ENCODE measurements at regions not wholly inside any gene's neighbourhood (a gene's known extent, or its start where the extent isn't known, plus 50 kb on each side); places are given as distances from the start of the nearest gene placed in this dataset.

DNA sequence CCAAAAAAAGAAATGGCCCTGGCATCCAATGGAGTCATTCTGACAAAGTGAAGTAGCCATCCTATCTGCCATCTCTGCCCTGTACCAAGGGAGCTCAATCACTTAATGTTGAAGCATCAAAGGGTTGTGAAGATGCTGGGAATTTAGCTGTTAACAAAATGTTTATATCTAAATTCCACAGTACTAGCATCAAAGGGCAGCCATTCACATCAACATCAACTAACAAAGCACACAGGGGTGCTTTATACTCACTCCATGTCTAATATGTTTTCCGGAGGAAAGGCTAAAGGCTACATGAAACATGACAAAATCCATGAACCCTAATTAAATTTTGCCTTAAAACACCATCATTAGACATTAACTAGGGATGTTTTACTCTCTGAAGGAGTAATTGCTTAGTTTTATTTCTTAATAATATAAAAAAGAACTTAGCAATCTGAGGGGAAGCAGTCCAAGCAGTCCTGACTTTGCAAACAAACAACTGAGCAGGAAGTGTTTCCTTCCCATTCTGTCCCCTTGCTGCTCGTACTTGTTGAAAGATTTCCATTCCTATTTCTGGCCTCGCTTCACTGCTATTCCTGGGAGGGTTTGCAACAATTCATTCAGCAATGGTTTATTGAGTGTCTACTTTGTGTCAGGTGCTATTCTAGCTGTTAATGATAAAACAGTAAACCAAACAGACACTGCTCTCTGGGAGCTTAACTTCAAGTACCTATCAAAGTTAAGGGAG, 208.6 kb upstream of the SLC7A11 start:
- TF ChIP-seq, protein P1, sequence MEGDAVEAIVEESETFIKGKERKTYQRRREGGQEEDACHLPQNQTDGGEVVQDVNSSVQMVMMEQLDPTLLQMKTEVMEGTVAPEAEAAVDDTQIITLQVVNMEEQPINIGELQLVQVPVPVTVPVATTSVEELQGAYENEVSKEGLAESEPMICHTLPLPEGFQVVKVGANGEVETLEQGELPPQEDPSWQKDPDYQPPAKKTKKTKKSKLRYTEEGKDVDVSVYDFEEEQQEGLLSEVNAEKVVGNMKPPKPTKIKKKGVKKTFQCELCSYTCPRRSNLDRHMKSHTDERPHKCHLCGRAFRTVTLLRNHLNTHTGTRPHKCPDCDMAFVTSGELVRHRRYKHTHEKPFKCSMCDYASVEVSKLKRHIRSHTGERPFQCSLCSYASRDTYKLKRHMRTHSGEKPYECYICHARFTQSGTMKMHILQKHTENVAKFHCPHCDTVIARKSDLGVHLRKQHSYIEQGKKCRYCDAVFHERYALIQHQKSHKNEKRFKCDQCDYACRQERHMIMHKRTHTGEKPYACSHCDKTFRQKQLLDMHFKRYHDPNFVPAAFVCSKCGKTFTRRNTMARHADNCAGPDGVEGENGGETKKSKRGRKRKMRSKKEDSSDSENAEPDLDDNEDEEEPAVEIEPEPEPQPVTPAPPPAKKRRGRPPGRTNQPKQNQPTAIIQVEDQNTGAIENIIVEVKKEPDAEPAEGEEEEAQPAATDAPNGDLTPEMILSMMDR (IDR thresholded peaks at IDR 0.05; ENCODE audit: unreplicated experiment) = no peak
- no peak overlapping the region for H3K27ac Mint-ChIP-seq
- H3K36me3 Mint-ChIP-seq (ENCODE audit: insufficient read depth) = no peaks in the 10 kb centered on the region
- DNase-seq (ENCODE audit: low spot score, unreplicated experiment) = no peak
- H3K27me3 Mint-ChIP-seq = no peaks in the 10 kb centered on the region
- H3K4me3 Mint-ChIP-seq (ENCODE audit: low read depth) = no peak overlapping the region
- H3K9me3 Mint-ChIP-seq (ENCODE audit: low read depth) = no peaks in the 10 kb centered on the region
- no peaks in the 10 kb centered on the region for H3K4me1 Mint-ChIP-seq (ENCODE audit: low read depth)

DNA sequence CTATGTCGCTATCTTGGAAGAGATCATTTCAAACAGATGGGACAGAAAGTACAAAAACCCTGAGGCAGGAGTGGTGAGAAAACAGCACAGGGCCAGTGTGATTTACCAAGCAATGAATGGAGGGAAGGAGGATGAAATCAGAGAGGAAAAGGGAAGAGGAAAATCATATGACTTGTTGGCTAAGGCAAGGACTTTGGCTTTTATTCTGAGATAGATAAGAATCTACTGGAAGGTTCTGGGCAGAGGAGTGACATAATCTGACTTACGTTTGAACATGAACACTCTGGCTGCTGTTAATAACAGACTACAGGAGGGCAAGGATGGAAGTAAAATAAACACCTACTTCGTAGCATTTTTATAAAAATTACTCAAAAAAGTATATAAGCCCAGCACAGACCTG, 207.8 kb upstream of the SLC7A11 start:
- H3K36me3 Mint-ChIP-seq (ENCODE audit: insufficient read depth) = no peaks in the 10 kb centered on the region
- no peaks in the 10 kb centered on the region for H3K9me3 Mint-ChIP-seq (ENCODE audit: low read depth)
- TF ChIP-seq, protein P1 (IDR thresholded peaks at IDR 0.05; ENCODE audit: unreplicated experiment) = no peak
- no peak overlapping the region for H3K27ac Mint-ChIP-seq
- no peak for DNase-seq (ENCODE audit: low spot score, unreplicated experiment)
- H3K4me3 Mint-ChIP-seq (ENCODE audit: low read depth) = no peak overlapping the region
- H3K27me3 Mint-ChIP-seq = no peaks in the 10 kb centered on the region
- no peaks in the 10 kb centered on the region for H3K4me1 Mint-ChIP-seq (ENCODE audit: low read depth)

DNA sequence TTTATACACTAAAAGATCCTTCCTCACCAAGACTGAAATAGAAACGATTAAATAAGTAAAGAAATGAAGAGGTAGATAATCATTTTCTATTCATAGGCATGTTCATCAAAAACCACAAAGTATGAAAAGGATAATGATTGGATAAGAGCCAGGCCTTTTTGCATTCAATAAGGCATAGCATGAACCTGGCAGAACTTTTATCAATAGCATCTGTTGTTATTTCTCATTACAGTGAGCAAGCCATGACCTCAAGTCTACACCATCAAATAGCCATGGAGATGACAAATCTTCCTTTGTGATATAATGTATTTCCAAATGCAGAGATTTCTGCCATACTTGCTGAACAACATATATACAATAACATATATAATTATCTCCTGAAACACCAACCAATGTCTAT, 206.0 kb upstream of the SLC7A11 start:
- TF ChIP-seq, protein P1 (IDR thresholded peaks at IDR 0.05; ENCODE audit: unreplicated experiment) = no peak
- no peak for DNase-seq (ENCODE audit: low spot score, unreplicated experiment)
- Mint-ChIP-seq H3K27me3 (no peaks in the 10 kb centered on the region), H3K36me3 (ENCODE audit: insufficient read depth) (no peaks in the 10 kb centered on the region), H3K9me3 (ENCODE audit: low read depth) (peaks cover 6% of the 10 kb centered on the region), H3K4me3 (ENCODE audit: low read depth) (no peak overlapping the region), H3K4me1 (ENCODE audit: low read depth) (no peaks in the 10 kb centered on the region), H3K27ac (no peak overlapping the region)

DNA sequence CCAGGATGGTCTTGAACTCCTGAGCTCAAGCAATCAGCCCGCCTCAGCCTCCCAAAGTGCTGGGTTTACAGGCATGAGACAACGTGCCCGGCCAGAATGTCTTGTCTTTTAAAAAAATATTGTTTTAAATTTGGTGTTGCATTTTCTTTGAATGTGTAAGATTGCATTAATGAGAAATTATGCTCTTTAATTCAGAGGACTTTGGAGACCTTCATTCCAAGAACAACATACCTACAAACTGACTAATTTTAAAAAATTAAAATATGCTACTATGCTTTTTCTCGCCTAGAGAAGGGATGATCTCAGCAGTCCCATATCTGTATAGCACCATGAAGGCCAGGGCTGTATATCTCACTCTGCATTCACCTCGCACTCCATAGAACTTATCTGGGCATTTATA, 204.3 kb upstream of the SLC7A11 start:
- Mint-ChIP-seq H3K27ac (no peak overlapping the region), H3K36me3 (ENCODE audit: insufficient read depth) (no peaks in the 10 kb centered on the region), H3K4me3 (ENCODE audit: low read depth) (no peak overlapping the region), H3K4me1 (ENCODE audit: low read depth) (no peaks in the 10 kb centered on the region), H3K27me3 (no peaks in the 10 kb centered on the region), H3K9me3 (ENCODE audit: low read depth) (peaks cover 11% of the 10 kb centered on the region)
- no peak for DNase-seq (ENCODE audit: low spot score, unreplicated experiment)
- TF ChIP-seq, protein P1 (IDR thresholded peaks at IDR 0.05; ENCODE audit: unreplicated experiment) = no peak

DNA sequence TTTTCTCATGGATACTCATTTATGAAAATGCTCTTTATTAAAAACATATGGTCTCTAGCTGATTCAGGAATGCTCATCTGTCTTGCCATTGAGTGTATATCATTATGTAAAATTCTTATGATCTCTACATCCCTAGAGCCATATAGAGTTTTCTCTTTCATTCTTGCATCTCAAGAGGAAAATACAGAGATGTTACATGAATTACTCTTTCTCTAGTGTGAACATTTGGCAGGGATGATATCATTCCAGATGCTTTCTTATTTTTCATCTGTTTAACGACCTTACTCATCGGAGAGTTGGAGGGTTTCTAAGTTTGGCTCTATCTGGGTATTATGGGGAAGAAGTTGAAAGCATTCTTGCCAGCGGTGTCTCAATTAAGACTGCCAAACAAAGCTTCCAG, 202.9 kb upstream of the SLC7A11 start:
- peaks cover 12% of the 10 kb centered on the region for H3K9me3 Mint-ChIP-seq (ENCODE audit: low read depth)
- no peaks in the 10 kb centered on the region for H3K27me3 Mint-ChIP-seq
- DNase-seq (ENCODE audit: low spot score, unreplicated experiment) = no peak
- TF ChIP-seq, protein P1 (IDR thresholded peaks at IDR 0.05; ENCODE audit: unreplicated experiment) = no peak
- no peak overlapping the region for H3K4me3 Mint-ChIP-seq (ENCODE audit: low read depth)
- no peaks in the 10 kb centered on the region for H3K36me3 Mint-ChIP-seq (ENCODE audit: insufficient read depth)
- H3K27ac Mint-ChIP-seq = no peak overlapping the region
- no peaks in the 10 kb centered on the region for H3K4me1 Mint-ChIP-seq (ENCODE audit: low read depth)

Measured in progenitor cell of endocrine pancreas (in vitro differentiated cells).